ENCODE measurements at regions not wholly inside any gene's neighbourhood (a gene's known extent, or its start where the extent isn't known, plus 50 kb on each side); places are given as distances from the start of the nearest gene placed in this dataset.

DNA sequence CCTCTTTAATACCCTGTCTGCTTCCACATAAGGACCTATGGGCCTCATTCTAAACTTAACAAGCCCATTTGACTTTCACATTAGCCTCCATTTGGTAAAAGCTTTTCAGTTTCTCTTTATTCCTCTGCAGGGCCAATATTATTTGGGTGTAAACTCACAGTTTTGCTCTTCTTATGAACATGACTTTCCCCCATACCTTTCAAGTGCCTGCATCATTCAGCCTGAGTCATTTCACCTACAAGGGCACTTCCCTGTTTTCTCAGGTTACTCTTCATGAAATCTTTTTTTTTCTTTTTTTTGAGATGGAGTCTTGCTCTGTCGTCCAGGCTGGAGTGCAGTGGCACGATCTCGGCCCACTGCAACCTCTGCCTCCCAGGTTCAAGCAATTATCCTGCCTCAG lies 1258.1 kb upstream of the CELF2 start:
- Mint-ChIP-seq H3K27ac (no peak overlapping the region), H3K9me3 (peaks cover 0 to 7% of the 10 kb centered on the region in 2 donors), H3K36me3 (peaks cover 0 to 7% of the 10 kb centered on the region in 2 donors)
- ATAC-seq (no peak), DNase-seq (ENCODE audit: low spot score in 2 of 2) (no peak)

GRCh38 chr10:9762966-9763656 lies 1254.6 kb upstream of the CELF2 start:
- Mint-ChIP-seq H3K36me3 (peaks cover 0 to 7% of the 10 kb centered on the region in 2 donors), H3K27ac (no peak overlapping the region), H3K9me3 (peaks cover 0 to 7% of the 10 kb centered on the region in 2 donors)
- ATAC-seq, result no peak
- no peak for DNase-seq (ENCODE audit: low spot score in 2 of 2)

DNA sequence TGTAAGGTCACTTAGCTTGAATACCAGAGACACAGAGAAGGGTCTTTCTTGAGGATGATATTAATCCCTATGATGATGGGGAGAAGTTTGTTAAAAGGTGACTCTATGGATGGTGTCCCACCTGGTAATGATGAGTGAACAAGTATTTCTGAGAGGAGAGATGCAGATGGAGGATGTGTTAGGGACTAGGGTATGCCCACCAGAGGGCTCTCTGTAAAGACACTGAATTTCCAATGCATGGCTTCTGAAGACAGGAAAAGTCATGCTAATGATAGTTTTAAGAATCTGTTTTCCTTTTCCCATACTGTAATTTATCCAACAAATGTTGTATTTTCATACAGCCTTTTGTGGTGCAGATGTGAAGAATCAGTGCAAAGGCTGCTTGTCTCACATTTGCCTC lies 1250.9 kb upstream of the CELF2 start:
- no peaks in the 10 kb centered on the region for H3K9me3 Mint-ChIP-seq
- no peak overlapping the region for H3K27ac Mint-ChIP-seq
- ATAC-seq (no peak), DNase-seq (ENCODE audit: low spot score in 2 of 2) (no peak)
- no peaks in the 10 kb centered on the region for H3K36me3 Mint-ChIP-seq

- Mint-ChIP-seq H3K9me3 (no peaks in the 10 kb centered on the region), H3K36me3 (no peaks in the 10 kb centered on the region), H3K27ac (no peak overlapping the region)
- DNase-seq (ENCODE audit: low spot score in 2 of 2) (no peak), ATAC-seq (no peak)
Observed at GRCh38 chr10:9781666-9782065, 1236.0 kb upstream of the CELF2 start.

DNA sequence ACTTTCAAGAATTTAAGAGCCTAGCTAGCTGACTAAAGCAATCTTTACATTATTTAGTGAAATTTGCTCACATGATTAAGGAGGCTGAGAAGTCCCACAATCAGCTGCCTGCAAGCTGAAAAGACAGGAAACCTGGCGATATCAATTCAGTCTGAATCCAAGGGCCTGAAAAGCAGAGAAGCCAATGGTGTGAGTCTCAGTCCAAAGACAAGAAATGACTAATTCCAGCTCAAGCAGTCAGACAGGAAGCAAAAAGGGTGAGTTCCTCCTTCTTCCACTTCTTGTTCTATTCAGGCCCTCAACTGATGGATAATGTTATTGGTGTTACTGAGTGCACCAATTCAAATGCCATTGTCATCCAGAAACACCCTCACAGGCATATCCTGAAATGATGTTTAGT lies 1231.6 kb upstream of the CELF2 start:
- ATAC-seq (no peak), DNase-seq (ENCODE audit: low spot score in 2 of 2) (no peak)
- Mint-ChIP-seq H3K36me3 (no peaks in the 10 kb centered on the region), H3K9me3 (no peaks in the 10 kb centered on the region), H3K27ac (no peak overlapping the region)

DNA sequence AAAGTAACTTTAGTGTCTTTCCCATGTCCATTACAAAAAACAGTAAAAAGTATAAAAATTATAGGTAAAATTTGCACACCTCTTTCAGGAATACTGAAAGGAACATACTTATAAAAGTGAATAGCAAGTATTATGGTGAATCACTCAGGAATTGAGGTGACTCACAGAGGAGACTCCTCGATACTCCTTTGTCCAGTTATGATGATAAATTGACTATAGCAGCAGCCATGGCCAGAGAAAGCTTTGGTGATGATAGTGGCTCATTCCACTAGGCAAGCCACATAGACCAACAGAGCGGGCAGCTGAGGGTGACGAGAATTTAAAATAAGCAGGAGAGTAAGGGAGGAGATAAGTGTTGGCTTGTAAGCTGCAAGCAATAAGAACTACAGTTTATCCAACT lies 1231.1 kb upstream of the CELF2 start:
- no peaks in the 10 kb centered on the region for H3K36me3 Mint-ChIP-seq
- H3K9me3 Mint-ChIP-seq, result no peaks in the 10 kb centered on the region
- H3K27ac Mint-ChIP-seq, result no peak overlapping the region
- DNase-seq (ENCODE audit: low spot score in 2 of 2) (no peak), ATAC-seq (no peak)

- Mint-ChIP-seq H3K27ac (no peak overlapping the region), H3K36me3 (no peaks in the 10 kb centered on the region), H3K9me3 (no peaks in the 10 kb centered on the region)
- DNase-seq (ENCODE audit: low spot score in 2 of 2), result no peak
- no peak for ATAC-seq
Observed at GRCh38 chr10:9789996-9790395, 1227.7 kb upstream of the CELF2 start.

DNA sequence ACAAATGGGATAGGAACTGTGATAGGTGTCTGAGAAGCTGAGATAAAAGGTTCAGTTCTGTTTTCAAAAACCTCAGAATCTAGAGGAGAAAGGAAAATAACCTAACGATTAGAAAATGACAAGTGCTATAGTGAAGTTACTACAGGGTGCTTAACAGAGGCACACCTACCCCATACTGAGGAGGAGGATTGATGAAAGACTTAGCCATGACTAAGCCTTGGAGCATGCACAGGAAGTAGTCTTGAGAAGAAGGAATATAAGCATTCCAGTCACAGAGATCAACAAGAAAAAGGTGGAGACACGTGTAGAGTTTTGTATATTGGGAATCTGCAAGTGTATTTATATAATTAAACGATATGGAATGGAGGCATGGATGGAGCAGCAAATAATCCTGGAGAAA lies 1225.5 kb upstream of the CELF2 start:
- H3K36me3 Mint-ChIP-seq, result no peaks in the 10 kb centered on the region
- H3K27ac Mint-ChIP-seq, result no peak overlapping the region
- DNase-seq (ENCODE audit: low spot score in 2 of 2) (no peak), ATAC-seq (no peak)
- H3K9me3 Mint-ChIP-seq, result no peaks in the 10 kb centered on the region

GRCh38 chr10:9796564-9796963 lies 1221.1 kb upstream of the CELF2 start:
- Mint-ChIP-seq H3K27ac (no peak overlapping the region), H3K9me3 (no peaks in the 10 kb centered on the region), H3K36me3 (no peaks in the 10 kb centered on the region)
- DNase-seq (ENCODE audit: low spot score in 2 of 2) (no peak), ATAC-seq (no peak)

DNA sequence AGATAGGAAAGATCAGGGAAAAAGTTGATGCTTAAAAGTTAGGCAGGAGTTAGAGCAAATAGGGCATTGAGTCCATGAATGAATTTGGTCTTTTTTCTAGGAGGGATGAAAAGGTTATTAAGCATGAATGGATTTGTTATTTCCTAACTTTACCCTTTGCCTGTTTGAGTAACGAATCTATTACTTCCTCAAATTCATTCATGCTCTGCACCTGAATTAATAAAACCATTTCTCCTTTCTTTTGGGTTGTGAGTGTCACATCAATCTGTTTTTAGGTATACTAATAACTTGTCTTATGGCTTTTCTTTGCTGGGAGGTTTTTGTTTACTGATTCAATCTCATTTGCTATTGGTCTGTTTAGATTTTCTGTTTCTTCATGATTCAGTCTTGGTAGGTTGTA lies 1217.7 kb upstream of the CELF2 start:
- Mint-ChIP-seq H3K27ac (no peak overlapping the region), H3K9me3 (no peaks in the 10 kb centered on the region), H3K36me3 (no peaks in the 10 kb centered on the region)
- DNase-seq (ENCODE audit: low spot score in 2 of 2) (no peak), ATAC-seq (no peak)

- ATAC-seq (no peak), DNase-seq (ENCODE audit: low spot score in 2 of 2) (no peak)
- Mint-ChIP-seq H3K36me3 (no peaks in the 10 kb centered on the region), H3K27ac (no peak overlapping the region), H3K9me3 (no peaks in the 10 kb centered on the region)
Observed at GRCh38 chr10:9800571-9800970, 1217.1 kb upstream of the CELF2 start.

DNA sequence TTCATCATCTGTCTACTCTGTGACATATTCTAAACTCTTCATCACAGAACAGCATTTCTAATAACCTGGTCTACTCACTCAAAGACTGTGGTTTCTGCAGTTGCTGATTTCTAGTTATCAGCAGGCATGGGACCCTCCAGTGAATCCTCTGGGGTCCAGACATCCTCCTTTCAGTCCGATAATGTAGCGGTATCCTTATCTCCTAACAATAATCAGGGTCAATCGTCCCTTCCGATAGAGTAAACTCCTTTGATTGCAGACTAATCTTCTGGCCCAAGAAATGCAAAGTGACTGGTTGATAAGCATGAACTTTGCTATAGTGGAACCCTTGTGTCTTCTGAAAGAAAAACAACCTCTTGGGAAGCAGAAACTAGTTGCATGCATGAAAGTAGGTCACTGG lies 1209.8 kb upstream of the CELF2 start:
- ATAC-seq (no peak), DNase-seq (ENCODE audit: low spot score in 2 of 2) (no peak)
- Mint-ChIP-seq H3K27ac (no peak overlapping the region), H3K9me3 (no peaks in the 10 kb centered on the region), H3K36me3 (no peaks in the 10 kb centered on the region)

GRCh38 chr10:9811601-9812000 lies 1206.1 kb upstream of the CELF2 start:
- H3K36me3 Mint-ChIP-seq, result no peaks in the 10 kb centered on the region
- ATAC-seq, result no peak
- no peak for DNase-seq (ENCODE audit: low spot score in 2 of 2)
- H3K9me3 Mint-ChIP-seq, result peaks cover 0 to 6% of the 10 kb centered on the region in 2 donors
- no peak overlapping the region for H3K27ac Mint-ChIP-seq

- H3K27ac Mint-ChIP-seq, result no peak overlapping the region
- peaks cover 0 to 6% of the 10 kb centered on the region in 2 donors for H3K9me3 Mint-ChIP-seq
- DNase-seq (ENCODE audit: low spot score in 2 of 2), result no peak
- H3K36me3 Mint-ChIP-seq, result no peaks in the 10 kb centered on the region
- no peak for ATAC-seq
Observed at GRCh38 chr10:9814285-9814864, 1203.3 kb upstream of the CELF2 start.

DNA sequence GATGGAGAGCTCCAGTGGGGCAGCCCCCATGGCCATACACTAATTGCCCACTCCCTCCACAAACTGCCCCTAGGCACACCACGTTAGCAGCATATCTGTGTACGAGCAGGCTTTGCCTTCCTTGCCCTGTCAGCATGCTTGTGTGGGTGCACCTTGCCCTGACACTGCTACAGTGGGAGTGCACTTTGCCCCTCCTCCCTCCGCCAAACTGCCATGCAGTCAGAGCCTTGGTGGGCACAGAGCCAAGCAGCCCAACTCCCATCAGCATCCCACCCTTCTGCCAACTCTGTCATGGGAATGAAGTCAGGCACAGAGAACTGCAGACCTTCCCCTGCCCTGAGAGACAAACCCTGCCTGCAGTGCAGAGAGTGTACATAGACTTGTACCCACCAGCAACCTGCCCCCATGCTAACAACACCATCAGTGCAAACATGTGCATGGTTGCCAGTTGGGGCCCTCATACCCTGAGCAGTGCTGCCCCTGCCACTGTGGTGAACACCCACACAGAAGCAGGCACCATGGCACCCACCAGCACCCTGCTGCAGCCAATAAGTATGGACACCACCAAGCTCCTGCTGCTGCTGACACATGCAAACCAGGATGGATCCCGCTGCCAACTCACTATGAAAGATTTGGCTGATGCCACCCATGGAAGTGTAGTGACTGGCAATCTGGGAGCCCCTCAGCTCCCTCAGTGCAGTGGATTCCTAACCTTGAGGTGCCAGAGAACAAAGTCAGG lies 1197.7 kb upstream of the CELF2 start:
- Mint-ChIP-seq H3K36me3 (no peaks in the 10 kb centered on the region), H3K27ac (no peak overlapping the region), H3K9me3 (peaks cover 0 to 6% of the 10 kb centered on the region in 2 donors)
- DNase-seq (ENCODE audit: low spot score in 2 of 2) (no peak), ATAC-seq (no peak)

- no peaks in the 10 kb centered on the region for H3K36me3 Mint-ChIP-seq
- no peak for ATAC-seq
- DNase-seq (ENCODE audit: low spot score in 2 of 2), result no peak
- peaks cover 0 to 4% of the 10 kb centered on the region in 2 donors for H3K9me3 Mint-ChIP-seq
- no peak overlapping the region for H3K27ac Mint-ChIP-seq
Observed at GRCh38 chr10:9823268-9823930, 1194.3 kb upstream of the CELF2 start.

DNA sequence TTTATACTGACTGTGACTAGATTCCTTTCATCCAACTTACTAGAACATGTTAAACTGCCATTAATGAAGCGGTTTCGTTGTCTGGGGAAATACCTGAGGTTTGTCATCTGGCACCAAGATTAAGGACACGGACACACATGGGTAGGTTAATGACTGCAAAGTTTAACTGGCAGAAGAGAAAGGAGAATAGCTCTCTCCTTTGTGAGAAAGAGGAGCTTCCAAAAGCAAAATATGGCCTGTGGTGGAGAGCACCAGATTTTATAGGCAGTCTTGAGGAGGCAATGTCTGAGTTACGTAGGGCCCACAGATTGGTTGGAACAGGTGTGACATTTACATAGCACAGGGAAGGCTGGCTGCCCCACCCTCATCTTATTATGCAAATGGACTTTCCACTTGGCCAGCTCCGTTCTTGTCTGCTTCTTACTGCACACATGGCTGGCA lies 1193.0 kb upstream of the CELF2 start:
- Mint-ChIP-seq H3K27ac (no peak overlapping the region), H3K9me3 (peaks cover 0 to 4% of the 10 kb centered on the region in 2 donors), H3K36me3 (no peaks in the 10 kb centered on the region)
- ATAC-seq (no peak), DNase-seq (ENCODE audit: low spot score in 2 of 2) (no peak)

Data from activated naive CD4-positive, alpha-beta T cell treated with anti-CD3 and anti-CD28 coated beads, Interleukin-2, amount 50 U/mL, for 72 hours (primary cell).